Left colon (tissue), 2 donors: ENCODE measurements at regions not wholly inside any gene's neighbourhood (a gene's known extent, or its start where the extent isn't known, plus 50 kb on each side); places are given as distances from the start of the nearest gene placed in this dataset.

Experiments used
- ATAC-seq: fragments of 200-7000 bp; cut with Tn5 transposase; one replicate; pipeline ENCODE4 v1.9.1; 2020; ENCODE audit warnings: mild to moderate bottlenecking, moderate library complexity
- DNase-seq, 2 donors: peaks; one replicate each; pipeline ENCODE4 v3.0.0-alpha.2; 2020
- intact Hi-C, 2 donors: fragments of 100-400 bp; cut with DNase I in 1 of 2; cut with micrococcal nuclease in 1 of 2; formaldehyde crosslinking; loops; one replicate each; pipeline versions ENCODE4 v1.11.2 to v1.14.0; 2022; cut with DNase I, micrococcal nuclease
- donor health status: DM: no; HTN: no; CAD: no.
- donor health status: DM: yes; HTN: yes; CAD: no.

GRCh38 chr6:88296694-88297093 is 130.5 kb upstream of the CNR1 start:
- ATAC-seq (no peak), DNase-seq (no peak)
- intact Hi-C loops = no loop called here

DNA sequence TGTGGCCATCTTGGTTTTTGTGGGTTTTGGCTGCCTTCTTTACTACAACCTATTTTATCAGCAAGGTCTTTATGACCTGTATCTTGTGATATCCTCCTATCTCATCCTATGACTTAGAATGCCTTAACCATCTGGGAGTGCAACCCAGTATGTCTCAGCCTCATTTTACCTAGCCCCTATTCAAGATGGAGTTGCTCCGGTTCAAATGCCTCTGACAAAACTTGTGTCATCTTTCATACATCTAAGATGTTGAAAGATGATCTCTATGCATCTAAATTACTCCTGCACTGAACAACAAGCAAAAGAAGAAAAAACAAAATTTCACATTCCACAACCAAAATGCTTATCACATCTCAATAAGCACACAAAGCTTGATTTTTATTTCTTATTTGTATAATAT is 129.5 kb upstream of the CNR1 start:
- ATAC-seq (no peak), DNase-seq (no peak)
- intact Hi-C loops = no loop called here

GRCh38 chr6:88294702-88295101 is 128.6 kb upstream of the CNR1 start:
- DNase-seq = no peak
- no peak for ATAC-seq
- intact Hi-C loops = no loop called here

DNA sequence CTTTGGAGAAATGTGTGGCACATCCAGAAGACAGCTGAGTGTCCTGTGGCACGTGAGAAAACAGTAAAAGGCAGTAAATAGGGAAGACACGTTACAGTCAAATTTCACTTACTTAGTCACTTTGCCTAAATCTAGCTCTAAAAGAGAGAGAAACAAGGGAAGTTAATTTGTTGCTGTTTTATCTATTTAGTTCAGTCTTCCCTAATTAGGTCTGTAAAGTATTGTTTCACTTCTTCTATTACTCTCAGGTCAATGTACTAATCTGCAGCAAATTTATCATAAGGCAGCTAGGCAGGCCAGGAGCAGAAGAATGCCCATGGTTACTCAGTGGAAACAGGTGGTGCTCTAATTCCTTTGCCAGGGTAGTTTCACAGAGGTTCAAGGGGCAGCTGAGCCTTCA is 124.3 kb upstream of the CNR1 start:
- no peak for ATAC-seq
- no peak for DNase-seq
- intact Hi-C loops = no loop called here

GRCh38 chr6:88287696-88288095 is 121.5 kb upstream of the CNR1 start:
- intact Hi-C loops = no loop called here
- ATAC-seq (no peak), DNase-seq (no peak)

DNA sequence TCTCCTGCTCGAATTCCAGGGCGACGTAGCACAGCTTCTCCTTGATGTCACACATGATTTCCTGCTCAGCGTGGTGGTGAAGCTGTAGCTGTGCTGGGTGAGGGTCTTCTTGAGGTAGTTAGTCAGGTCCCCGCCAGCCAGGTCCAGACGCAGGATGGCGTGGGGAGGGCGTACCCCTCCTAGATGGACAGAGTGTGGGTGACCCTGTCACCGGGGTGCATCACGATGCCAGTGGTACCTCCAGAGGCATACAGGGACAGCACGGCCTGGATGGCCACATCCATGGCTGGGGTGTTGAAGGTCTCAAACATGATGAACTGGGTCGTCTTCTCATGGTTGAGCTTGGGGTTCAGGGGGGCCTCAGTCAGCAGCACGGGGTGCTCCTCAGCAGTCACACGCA is 110.2 kb upstream of the CNR1 start:
- DNase-seq (no peak), ATAC-seq (no peak)
- intact Hi-C loops = no loop called here

DNA sequence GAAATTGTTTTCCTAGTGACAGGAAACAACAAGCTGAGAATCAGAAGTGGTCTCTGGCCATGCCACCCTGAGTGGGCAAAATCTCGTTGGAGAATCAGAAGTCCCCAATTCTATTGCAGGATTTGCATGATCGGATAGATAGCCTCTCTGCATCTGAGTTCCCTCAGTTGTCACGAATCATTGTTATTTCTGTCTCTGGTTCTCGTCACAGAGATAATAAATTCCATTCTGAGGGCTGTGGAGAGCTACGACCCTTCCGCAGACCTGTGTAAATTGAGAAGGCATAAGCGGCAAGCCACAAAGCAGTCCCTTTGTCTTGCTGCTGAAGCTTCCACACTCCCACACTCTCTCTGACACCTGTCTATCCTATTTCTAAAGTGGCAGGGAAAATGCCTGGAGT is 102.4 kb upstream of the CNR1 start:
- no peak for ATAC-seq

DNA sequence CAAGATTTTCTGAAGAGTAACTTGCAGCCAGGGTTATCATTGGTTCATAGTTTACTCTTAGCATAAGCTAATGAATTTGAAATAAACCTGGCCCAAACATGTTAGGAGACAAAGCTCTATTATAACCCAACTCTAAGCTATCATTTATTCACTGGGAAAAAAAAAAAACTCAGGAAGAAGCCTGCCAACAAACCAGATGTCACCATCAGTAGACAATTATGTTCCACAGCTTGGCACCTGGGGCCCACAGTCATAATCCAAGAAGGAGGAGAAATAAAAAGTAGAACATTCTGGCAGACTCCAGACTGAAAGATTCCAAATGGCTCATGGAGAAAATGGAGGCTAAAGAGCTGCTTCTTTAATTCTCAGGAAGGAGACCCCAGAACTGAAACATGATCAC is 100.0 kb upstream of the CNR1 start:
- DNase-seq = no peak
- intact Hi-C loops = no loop called here
- no peak for ATAC-seq

More for the DNA sequence above, 102.4 kb upstream of the CNR1 start:
- no peak for DNase-seq
- intact Hi-C loops = no loop called here

- ATAC-seq (no peak), DNase-seq (no peak)
- intact Hi-C loops = no loop called here
These were observed 97.4 kb upstream of the CNR1 start for GRCh38 chr6:88263591-88263990.

DNA sequence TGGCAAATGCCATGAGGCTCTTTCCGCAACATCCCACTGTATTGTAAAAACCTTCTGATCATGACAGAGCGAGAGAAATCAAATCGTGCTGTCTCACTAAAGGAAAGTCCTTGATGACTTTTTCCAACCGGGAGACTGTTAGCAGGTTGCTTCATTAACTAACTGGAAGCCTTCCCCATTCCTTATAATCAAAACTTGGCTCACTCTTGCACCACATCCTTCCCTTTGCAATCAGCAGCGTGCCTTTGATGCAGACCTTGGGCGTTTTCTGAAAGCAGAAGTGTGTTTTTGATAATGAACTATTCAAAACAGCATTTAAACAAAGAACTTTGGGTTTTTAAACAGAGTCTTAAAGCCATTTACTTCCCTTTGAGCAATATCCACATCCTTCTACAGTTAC is 96.2 kb upstream of the CNR1 start:
- no peak for DNase-seq
- intact Hi-C loops = no loop called here
- no peak for ATAC-seq

GRCh38 chr6:88251301-88251700 is 85.2 kb upstream of the CNR1 start:
- no peak for DNase-seq
- intact Hi-C loops = no loop called here

GRCh38 chr6:88248709-88249321 is 82.7 kb upstream of the CNR1 start:
- intact Hi-C loops = no loop called here
- no peak for ATAC-seq

More at GRCh38 chr6:88251301-88251700, 85.2 kb upstream of the CNR1 start:
- ATAC-seq = no peak

GRCh38 chr6:88246654-88247053 is 80.5 kb upstream of the CNR1 start:
- intact Hi-C loops = no loop called here
- ATAC-seq (no peak), DNase-seq (no peak)

More at GRCh38 chr6:88248709-88249321, 82.7 kb upstream of the CNR1 start:
- DNase-seq = no peak

DNA sequence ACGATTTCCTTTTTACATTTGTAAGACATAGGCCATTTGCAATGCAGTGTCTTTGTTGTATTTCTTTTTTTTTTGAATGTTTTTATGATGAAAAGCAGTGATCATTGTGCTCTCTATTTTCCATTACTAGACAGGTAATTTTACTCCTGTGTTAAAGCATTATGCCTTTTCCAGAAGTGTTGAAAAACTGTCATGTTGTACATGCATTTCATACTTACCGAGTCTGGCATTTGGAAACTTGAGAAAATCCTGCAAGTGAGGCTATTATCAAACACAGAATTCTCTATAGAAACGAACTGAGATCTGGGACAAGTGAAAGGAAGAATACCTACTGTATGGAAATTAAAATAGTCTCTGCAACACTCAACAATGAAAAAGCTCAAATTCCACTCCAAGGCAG is 78.6 kb upstream of the CNR1 start:
- ATAC-seq (no peak), DNase-seq (no peak)
- intact Hi-C loops = no loop called here

- DNase-seq (no peak), ATAC-seq (no peak)
- intact Hi-C loops = loop anchor here in 1 of 2 donors (10.0 kb wide), 1 partner anchor 304 kb away; no protein-coding TSS in a partner anchor
These were observed 72.8 kb upstream of the CNR1 start for GRCh38 chr6:88238901-88239300.

DNA sequence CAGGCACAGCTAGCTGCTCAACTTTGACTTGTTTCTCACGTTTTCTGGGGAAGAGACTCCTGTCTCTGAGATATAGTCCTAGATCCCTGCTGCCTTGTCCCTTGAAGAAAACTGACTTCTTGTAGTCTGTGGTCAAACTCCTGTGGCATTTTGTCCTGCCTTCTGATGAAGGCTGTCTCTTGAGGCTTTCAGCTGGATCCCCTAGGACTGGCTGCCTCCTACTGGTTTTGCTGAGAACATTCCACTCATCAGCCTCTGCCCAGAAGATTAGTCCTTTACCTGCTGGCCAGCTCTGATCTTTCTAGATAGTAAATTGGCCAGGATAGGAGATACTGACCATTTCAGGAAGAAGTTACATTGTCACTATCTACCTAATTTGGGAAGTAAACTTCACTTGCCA is 71.9 kb upstream of the CNR1 start:
- intact Hi-C loops = loop anchor here in 1 of 2 donors (10.0 kb wide), 1 partner anchor 303 kb away; no protein-coding TSS in a partner anchor
- peak; percentile 81 for ATAC-seq
- peak in 1 of 2 donors; percentile 8 for DNase-seq

- ATAC-seq = no peak
- intact Hi-C loops = loop anchor here in 1 of 2 donors (10.0 kb wide), 1 partner anchor 302 kb away; no protein-coding TSS in a partner anchor
- no peak for DNase-seq
These were observed 70.6 kb upstream of the CNR1 start for GRCh38 chr6:88236612-88237360.

GRCh38 chr6:88232753-88233152 is 66.6 kb upstream of the CNR1 start:
- intact Hi-C loops = loop anchor here in 1 of 2 donors (10.0 kb wide), 1 partner anchor 298 kb away; no protein-coding TSS in a partner anchor
- ATAC-seq = no peak

GRCh38 chr6:88223298-88223697 is 57.2 kb upstream of the CNR1 start:
- DNase-seq = no peak
- ATAC-seq = no peak
- intact Hi-C loops = no loop called here

More at GRCh38 chr6:88232753-88233152, 66.6 kb upstream of the CNR1 start:
- DNase-seq = no peak

- DNase-seq (no peak), ATAC-seq (no peak)
- intact Hi-C loops = no loop called here
These were observed 54.3 kb upstream of the CNR1 start for GRCh38 chr6:88220493-88220892.
